Smooth muscle cell (in vitro differentiated cells): ENCODE measurements at regions not wholly inside any gene's neighbourhood (a gene's known extent, or its start where the extent isn't known, plus 50 kb on each side); places are given as distances from the start of the nearest gene placed in this dataset.

Source experiments
- DNase-seq: peaks from one replicate; lab custom pipeline; 2025; ENCODE audit not compliant: unreplicated experiment; lab: John Stamatoyannopoulos, UW
- H2AFZ ChIP-seq: fragments of 200-600 bp; sonication (generic); 2 replicates; pipeline ENCODE4 v1.6.0; 2016; ENCODE audit warnings: antibody characterized with exemption, low read depth, mild to moderate bottlenecking
- H3F3A ChIP-seq: fragments of 200-600 bp; sonication (generic); 2 replicates; pipeline ENCODE4 v1.6.0; 2017; ENCODE audit warnings: antibody characterized with exemption, low read depth
- H3K27ac ChIP-seq: fragments of 200-600 bp; sonication (generic); 2 replicates; pipeline ENCODE4 v1.5.1; 2016; ENCODE audit warnings: low read depth, mild to moderate bottlenecking
- H3K27me3 ChIP-seq: fragments of 200-600 bp; sonication (generic); 2 replicates; pipeline ENCODE4 v1.6.1; 2016; ENCODE audit warnings: low read depth, mild to moderate bottlenecking
- H3K36me3 ChIP-seq: fragments of 200-600 bp; sonication (generic); 2 replicates; pipeline ENCODE4 v1.5.1; 2016; ENCODE audit warnings: low read depth
- H3K4me1 ChIP-seq: fragments of 200-600 bp; sonication (generic); 2 replicates; pipeline ENCODE4 v1.5.1; 2016; ENCODE audit warnings: low read depth
- H3K4me2 ChIP-seq: fragments of 200-600 bp; sonication (generic); 2 replicates; pipeline ENCODE4 v1.6.0; 2016; ENCODE audit warnings: mild to moderate bottlenecking
- H3K4me3 ChIP-seq: fragments of 200-600 bp; sonication (generic); 2 replicates; pipeline ENCODE4 v1.5.1; 2016; ENCODE audit warnings: mild to moderate bottlenecking
- H3K79me2 ChIP-seq: fragments of 200-600 bp; sonication (generic); 2 replicates; pipeline ENCODE4 v1.6.0; 2016; ENCODE audit warnings: low read depth, mild to moderate bottlenecking
- H3K9ac ChIP-seq: fragments of 200-600 bp; sonication (generic); 2 replicates; pipeline ENCODE4 v1.6.0; 2016; ENCODE audit warnings: low read depth
- H3K9me3 ChIP-seq: fragments of 200-600 bp; sonication (generic); replicated peaks from 2 replicates; pipeline ENCODE4 v1.5.1; 2016; ENCODE audit warnings: low read depth
- H4K20me1 ChIP-seq: fragments of 200-600 bp; sonication (generic); 2 replicates; pipeline ENCODE4 v1.6.0; 2016; ENCODE audit warnings: low read depth
- CTCF ChIP-seq: fragments of 200-600 bp; sonication (generic); IDR thresholded peaks from 2 replicates; pipeline ENCODE4 v1.5.1; 2017; ENCODE audit warnings: borderline replicate concordance, mild to moderate bottlenecking, antibody characterized with exemption; ENCODE audit not compliant: insufficient read depth, poor library complexity, severe bottlenecking
- WGBS: methylation state at CpG from one replicate; pipeline ENCODE4 v1.1.7; 2016; ENCODE audit warnings: low lambda C conversion rate; 5-methylcytosine and 5-hydroxymethylcytosine counted together

- TF ChIP-seq CTCF, result no peak
- no peaks in the 10 kb centered on the region for H3K27me3 ChIP-seq
- H3K36me3 ChIP-seq, result no peaks in the 10 kb centered on the region
- H2AFZ ChIP-seq, result no peak overlapping the region
- H3F3A ChIP-seq, result peaks cover 20% of the 10 kb centered on the region
- H3K9ac ChIP-seq, result no peak overlapping the region
- H3K4me1 ChIP-seq, result peaks cover 30% of the 10 kb centered on the region
- WGBS, result 50% methylated on average over 5 of the region's 5 CpGs
- H3K79me2 ChIP-seq, result no peaks in the 10 kb centered on the region
- no peaks in the 10 kb centered on the region for H4K20me1 ChIP-seq
- DNase-seq, result no peak
- peak overlapping the region; percentile 77 for H3K27ac ChIP-seq
- no peak overlapping the region for H3K4me3 ChIP-seq
- peak overlapping the region; percentile 5 for H3K4me2 ChIP-seq
- no peaks in the 10 kb centered on the region for H3K9me3 ChIP-seq
Observed at GRCh38 chr1:229093609-229094336, 177.1 kb upstream of the RAB4A start.

DNA sequence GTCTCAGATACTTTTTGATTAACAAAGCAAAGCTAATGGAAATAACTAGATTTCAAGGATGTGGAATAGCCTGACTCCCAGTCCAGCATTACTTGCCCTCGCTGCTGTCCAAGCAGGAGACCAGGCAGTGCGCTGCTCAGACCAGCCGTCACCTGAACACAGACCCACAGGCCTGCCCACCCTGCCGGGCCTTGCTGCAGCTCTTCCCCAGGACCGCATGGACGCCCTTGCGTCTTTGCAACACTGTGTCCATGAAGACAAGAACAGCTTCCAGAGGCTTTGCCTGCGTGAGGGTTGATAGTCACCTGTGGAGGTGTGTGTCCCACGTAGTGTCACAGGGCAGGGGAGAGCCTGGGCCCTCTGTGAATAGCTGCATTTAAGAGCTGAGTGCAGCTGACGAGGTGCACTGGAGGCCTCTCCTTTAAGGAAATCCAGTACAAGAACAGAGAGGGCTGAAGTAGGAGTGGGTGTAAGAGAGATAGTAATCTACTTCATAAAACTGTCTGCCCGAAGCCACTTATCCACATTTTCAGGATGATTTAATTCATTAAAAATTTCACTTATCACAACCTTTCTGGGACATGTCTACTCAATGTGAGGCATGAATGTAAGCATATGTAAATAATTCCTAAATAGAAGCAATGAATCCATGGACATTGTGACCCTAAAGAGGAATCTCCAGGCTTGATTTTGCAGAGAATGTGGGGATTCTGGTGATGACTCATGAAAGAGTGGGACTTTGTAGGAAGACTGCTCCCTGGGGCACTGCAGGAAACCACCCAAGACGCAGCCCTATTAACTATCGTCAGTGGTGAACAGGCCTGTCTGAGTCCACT lies 176.2 kb upstream of the RAB4A start:
- H3K27me3 ChIP-seq, result no peaks in the 10 kb centered on the region
- TF ChIP-seq CTCF, result no peak
- peaks cover 30% of the 10 kb centered on the region for H3K4me1 ChIP-seq
- peak overlapping the region; percentile 77 for H3K27ac ChIP-seq
- no peak overlapping the region for H2AFZ ChIP-seq
- peak overlapping the region; percentile 56 for H3K4me2 ChIP-seq
- no peaks in the 10 kb centered on the region for H3K36me3 ChIP-seq
- no peak overlapping the region for H3K4me3 ChIP-seq
- no peaks in the 10 kb centered on the region for H4K20me1 ChIP-seq
- DNase-seq, result no peak
- H3K79me2 ChIP-seq, result no peaks in the 10 kb centered on the region
- peaks cover 20% of the 10 kb centered on the region for H3F3A ChIP-seq
- no peak overlapping the region for H3K9ac ChIP-seq
- 47% methylated on average over 13 of the region's 13 CpGs for WGBS
- H3K9me3 ChIP-seq, result no peaks in the 10 kb centered on the region

GRCh38 chr1:229095325-229095724 lies 175.6 kb upstream of the RAB4A start:
- Histone ChIP-seq H3K4me2 (peak overlapping the region; percentile 56), H4K20me1 (no peaks in the 10 kb centered on the region), H3F3A (peaks cover 20% of the 10 kb centered on the region), H3K27ac (peak overlapping the region; percentile 77), H3K4me3 (no peak overlapping the region), H3K36me3 (no peaks in the 10 kb centered on the region), H3K4me1 (peaks cover 30% of the 10 kb centered on the region), H3K79me2 (no peaks in the 10 kb centered on the region), H3K27me3 (no peaks in the 10 kb centered on the region), H3K9ac (no peak overlapping the region), H2AFZ (no peak overlapping the region), H3K9me3 (no peaks in the 10 kb centered on the region)
- no peak for TF ChIP-seq CTCF
- DNase-seq, result no peak
